Suprapubic skin (tissue), 4 donors: ENCODE measurements at regions not wholly inside any gene's neighbourhood (a gene's known extent, or its start where the extent isn't known, plus 50 kb on each side); places are given as distances from the start of the nearest gene placed in this dataset.

Source experiments
- DNase-seq, 2 donors: peaks; one replicate each; pipeline ENCODE4 v3.0.0-alpha.2; 2019; ENCODE audit warnings: low spot score in 2 of 2
- H3K27ac ChIP-seq: fragments of 200-600 bp; sonication (generic); one replicate; pipeline ENCODE4 v1.5.1; 2019
- H3K27me3 ChIP-seq: fragments of 200-600 bp; sonication (generic); one replicate; pipeline ENCODE4 v1.5.1; 2019
- H3K36me3 ChIP-seq: fragments of 200-600 bp; sonication (generic); one replicate; pipeline ENCODE4 v1.5.1; 2019
- H3K4me1 ChIP-seq: fragments of 200-600 bp; sonication (generic); one replicate; pipeline ENCODE4 v1.5.1; 2019
- H3K4me3 ChIP-seq: fragments of 200-600 bp; sonication (generic); one replicate; pipeline ENCODE4 v1.5.1; 2019; ENCODE audit warnings: mild to moderate bottlenecking
- H3K9me3 ChIP-seq: fragments of 200-600 bp; sonication (generic); one replicate; pipeline ENCODE4 v1.5.1; 2019
- CTCF ChIP-seq, 2 donors: fragments of 200-600 bp in 1 of 2; fragments of 450-650 bp in 1 of 2; sonication (generic) in 1 of 2; IDR thresholded peaks; one replicate each; pipeline ENCODE4 v1.5.1; 2016 to 2019; ENCODE audit warnings: antibody characterized with exemption in 2 of 2, mild to moderate bottlenecking in 1 of 2, moderate library complexity in 1 of 2
- EP300 ChIP-seq: sonication (generic); formaldehyde crosslinking; IDR thresholded peaks from one replicate; pipeline ENCODE4 v1.6.1; 2017; ENCODE audit warnings: antibody characterized with exemption
- POLR2A ChIP-seq, 2 donors: fragments of 450-650 bp; IDR thresholded peaks; one replicate each; pipeline ENCODE4 v1.6.1; 2017; ENCODE audit warnings: antibody characterized with exemption in 2 of 2, mild to moderate bottlenecking in 2 of 2, moderate library complexity in 2 of 2
- POLR2AphosphoS5 ChIP-seq, 3 donors: sonication (generic); formaldehyde crosslinking; IDR thresholded peaks; one replicate each; pipeline ENCODE4 v1.6.1; 2017; ENCODE audit warnings: antibody characterized with exemption in 3 of 3
- WGBS: methylation state at CpG from one replicate; pipeline ENCODE4 v1.1.5; 2018; 5-methylcytosine and 5-hydroxymethylcytosine counted together

- 93% methylated on average over 4 of the region's 4 CpGs for WGBS
- TF ChIP-seq CTCF (IDR thresholded peaks at IDR 0.05) (no peak), POLR2AphosphoS5 (IDR thresholded peaks at IDR 0.05) (no peak), POLR2A (IDR thresholded peaks at IDR 0.05) (no peak), EP300 (no peak)
- H3K4me3 ChIP-seq, result no peak overlapping the region
These were observed 80.4 kb upstream of the RAP1B start for GRCh38 chr12:68530299-68530698.

GRCh38 chr12:68530965-68531364 is 79.7 kb upstream of the RAP1B start:
- Histone ChIP-seq H3K4me3 (no peak overlapping the region), H3K36me3 (no peaks in the 10 kb centered on the region), H3K27me3 (no peaks in the 10 kb centered on the region), H3K4me1 (peaks cover 11% of the 10 kb centered on the region), H3K27ac (no peak overlapping the region), H3K9me3 (no peaks in the 10 kb centered on the region)
- DNase-seq, result no peak
- WGBS, result 56% methylated on average over 1 of the region's 1 CpG
- TF ChIP-seq CTCF (IDR thresholded peaks at IDR 0.05), result no peak
- TF ChIP-seq POLR2AphosphoS5 (IDR thresholded peaks at IDR 0.05), result no peak
- TF ChIP-seq EP300, result no peak
- no peak for TF ChIP-seq POLR2A (IDR thresholded peaks at IDR 0.05)

More at GRCh38 chr12:68530299-68530698, 80.4 kb upstream of the RAP1B start:
- Histone ChIP-seq H3K9me3 (no peaks in the 10 kb centered on the region), H3K27me3 (no peaks in the 10 kb centered on the region), H3K4me1 (peaks cover 11% of the 10 kb centered on the region), H3K27ac (no peak overlapping the region), H3K36me3 (no peaks in the 10 kb centered on the region)
- no peak for DNase-seq

GRCh38 chr12:68532204-68532886 is 78.4 kb upstream of the RAP1B start:
- Histone ChIP-seq H3K27ac (no peak overlapping the region), H3K36me3 (no peaks in the 10 kb centered on the region), H3K9me3 (no peaks in the 10 kb centered on the region), H3K27me3 (no peaks in the 10 kb centered on the region), H3K4me3 (no peak overlapping the region), H3K4me1 (peaks cover 11% of the 10 kb centered on the region)
- WGBS, result 41% methylated on average over 1 of the region's 1 CpG
- TF ChIP-seq CTCF (IDR thresholded peaks at IDR 0.05) (no peak), POLR2A (IDR thresholded peaks at IDR 0.05) (no peak), POLR2AphosphoS5 (IDR thresholded peaks at IDR 0.05) (no peak), EP300 (no peak)
- no peak for DNase-seq

- no peaks in the 10 kb centered on the region for H3K36me3 ChIP-seq
- WGBS, result 76% methylated on average over 2 of the region's 2 CpGs
- H3K27me3 ChIP-seq, result no peaks in the 10 kb centered on the region
- TF ChIP-seq CTCF (IDR thresholded peaks at IDR 0.05), result no peak
- DNase-seq, result no peak
- H3K4me3 ChIP-seq, result no peak overlapping the region
- H3K4me1 ChIP-seq, result peaks cover 11% of the 10 kb centered on the region
- H3K27ac ChIP-seq, result no peak overlapping the region
- no peaks in the 10 kb centered on the region for H3K9me3 ChIP-seq
These were observed 77.8 kb upstream of the RAP1B start for GRCh38 chr12:68532887-68533248.

- TF ChIP-seq CTCF (IDR thresholded peaks at IDR 0.05) (no peak), POLR2AphosphoS5 (IDR thresholded peaks at IDR 0.05) (no peak), POLR2A (IDR thresholded peaks at IDR 0.05) (no peak), EP300 (no peak)
- Histone ChIP-seq H3K4me3 (no peak overlapping the region), H3K9me3 (no peaks in the 10 kb centered on the region), H3K27ac (no peak overlapping the region), H3K27me3 (no peaks in the 10 kb centered on the region), H3K4me1 (peaks cover 14% of the 10 kb centered on the region), H3K36me3 (no peaks in the 10 kb centered on the region)
- 95% methylated on average over 5 of the region's 5 CpGs for WGBS
- DNase-seq, result no peak
These were observed 76.6 kb upstream of the RAP1B start for GRCh38 chr12:68534108-68534507.
